HG02884 (cell line): ENCODE measurements at regions not wholly inside any gene's neighbourhood (a gene's known extent, or its start where the extent isn't known, plus 50 kb on each side); places are given as distances from the start of the nearest gene placed in this dataset.

ENCODE experiments used
- ATAC-seq: cut with Tn5 transposase; IDR thresholded peaks from one replicate; pipeline ENCODE4 v1.9.1; 2021; ENCODE audit warnings: mild to moderate bottlenecking, moderate library complexity; ENCODE audit not compliant: unreplicated experiment

DNA sequence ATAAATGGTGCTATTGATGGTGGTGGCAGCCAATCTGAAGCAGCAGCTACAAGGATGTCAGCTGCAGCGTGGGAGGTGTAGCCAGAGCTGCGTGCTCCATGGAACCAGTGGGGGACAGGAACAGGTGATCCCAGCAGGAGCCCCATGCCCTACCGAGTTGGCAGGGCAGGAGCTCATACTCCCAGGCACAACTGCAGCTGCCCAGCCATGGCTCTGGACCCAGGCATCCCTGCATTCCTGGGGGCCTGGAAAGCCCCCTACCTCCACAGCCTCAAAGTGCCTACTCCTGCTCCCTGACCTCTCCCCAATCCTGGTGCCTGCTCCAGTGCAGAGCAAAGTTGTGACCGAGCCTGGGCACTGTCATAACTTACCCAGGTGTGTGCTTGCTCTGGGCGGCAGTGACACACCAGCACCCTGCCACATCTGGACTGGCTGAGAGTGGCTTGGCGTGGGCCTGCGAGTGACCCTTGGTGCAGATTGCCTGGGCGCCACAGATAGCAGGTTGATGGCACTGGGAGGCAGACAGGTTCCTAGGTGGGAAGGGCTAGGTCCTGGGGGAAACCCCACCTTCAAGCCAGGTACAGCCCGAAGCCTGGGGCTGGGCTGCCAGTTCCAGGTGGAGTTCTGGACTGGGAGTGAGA is 101.1 kb downstream of the DCAF12L2 start:
- no peak for ATAC-seq

DNA sequence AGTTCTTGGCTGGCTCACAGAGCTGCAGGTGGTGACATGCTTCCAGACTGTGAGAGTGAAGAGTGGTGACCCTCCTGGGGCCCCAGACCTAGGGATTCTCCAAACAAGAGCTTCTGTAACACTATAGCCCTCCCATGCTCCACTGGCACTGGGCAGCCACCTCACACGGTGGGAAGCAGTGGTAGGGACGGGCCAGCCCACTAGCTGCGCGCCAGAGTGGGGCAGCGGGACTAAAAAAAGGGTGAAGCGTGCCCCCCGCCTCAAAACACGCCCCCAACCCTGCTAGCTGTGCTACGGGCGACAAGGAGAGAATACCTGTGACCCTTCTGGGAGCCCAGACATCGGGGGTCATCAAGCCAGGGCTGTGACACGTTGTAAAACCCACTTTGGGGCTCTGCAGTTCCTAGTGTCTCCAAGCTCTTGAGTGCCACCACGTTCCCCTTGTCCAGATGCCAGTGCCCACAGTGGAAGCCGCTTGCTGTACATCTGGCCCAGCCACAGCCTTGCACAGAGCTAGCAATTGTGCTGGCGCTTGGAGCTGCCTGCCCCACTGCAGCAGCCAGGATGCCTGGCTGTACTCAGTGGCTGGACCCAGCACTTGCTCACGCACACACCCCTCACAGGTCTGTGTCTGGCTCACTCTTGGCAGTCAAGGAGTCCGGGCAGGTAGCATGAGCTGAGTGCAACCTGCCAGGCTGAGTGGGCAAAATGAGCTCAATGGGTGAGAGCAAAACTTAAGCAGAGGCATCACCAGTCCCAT is 100.0 kb downstream of the DCAF12L2 start:
- no peak for ATAC-seq
